GM19397 (cell line): ENCODE measurements at regions not wholly inside any gene's neighbourhood (a gene's known extent, or its start where the extent isn't known, plus 50 kb on each side); places are given as distances from the start of the nearest gene placed in this dataset.

Experiments used
- ATAC-seq: cut with Tn5 transposase; IDR thresholded peaks from one replicate; pipeline ENCODE4 v1.9.1; 2021; ENCODE audit warnings: mild to moderate bottlenecking, moderate library complexity; ENCODE audit not compliant: unreplicated experiment

DNA sequence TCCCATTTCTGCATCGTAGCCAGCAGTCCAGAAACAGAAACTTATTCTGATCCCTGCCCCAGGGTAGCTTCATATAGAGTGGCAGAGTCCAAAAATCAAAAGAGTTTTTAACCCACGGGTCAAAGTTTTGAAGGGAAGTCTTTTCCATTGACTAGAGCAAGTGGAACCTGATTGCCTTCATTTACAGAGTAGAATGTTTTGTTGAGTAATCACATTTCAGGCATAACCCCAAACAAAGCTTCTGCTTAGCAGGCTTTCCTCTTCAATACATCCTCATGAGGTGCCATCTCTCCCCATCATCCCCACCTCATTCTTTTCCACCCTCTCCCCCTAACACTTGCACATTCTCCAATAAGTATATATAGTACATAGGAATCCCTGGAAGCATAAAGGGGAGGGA, 516.0 kb upstream of the FBXO33 start:
- no peak for ATAC-seq

- ATAC-seq = no peak
Observed at GRCh38 chr14:39946807-39947206, 514.6 kb upstream of the FBXO33 start.

- no peak for ATAC-seq
Observed at GRCh38 chr14:39939023-39939422, 506.8 kb upstream of the FBXO33 start.

GRCh38 chr14:39912192-39913100, 480.2 kb upstream of the FBXO33 start:
- ATAC-seq = peak; percentile 80

- no peak for ATAC-seq
Observed at GRCh38 chr14:39897657-39898056, 465.4 kb upstream of the FBXO33 start.

DNA sequence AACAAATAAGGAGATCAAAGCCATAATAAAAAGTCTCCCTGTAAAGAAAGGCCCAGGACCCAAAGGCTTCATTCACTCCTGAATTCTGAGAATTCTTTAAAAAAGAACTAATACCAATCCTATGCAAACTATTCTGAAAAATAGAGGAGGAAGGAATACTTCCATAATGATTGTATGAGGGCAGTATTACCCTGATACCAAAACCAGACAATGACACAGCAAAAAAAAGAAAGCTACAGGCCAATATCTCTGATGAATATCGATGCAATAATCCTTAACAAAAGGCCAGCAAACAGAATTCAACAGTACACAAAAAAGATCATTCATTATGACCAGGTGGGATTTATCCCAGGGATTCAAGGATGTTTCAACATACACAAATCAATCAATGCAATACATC, 457.8 kb upstream of the FBXO33 start:
- ATAC-seq = no peak

- ATAC-seq = no peak
Observed at GRCh38 chr14:39884091-39884490, 451.9 kb upstream of the FBXO33 start.

DNA sequence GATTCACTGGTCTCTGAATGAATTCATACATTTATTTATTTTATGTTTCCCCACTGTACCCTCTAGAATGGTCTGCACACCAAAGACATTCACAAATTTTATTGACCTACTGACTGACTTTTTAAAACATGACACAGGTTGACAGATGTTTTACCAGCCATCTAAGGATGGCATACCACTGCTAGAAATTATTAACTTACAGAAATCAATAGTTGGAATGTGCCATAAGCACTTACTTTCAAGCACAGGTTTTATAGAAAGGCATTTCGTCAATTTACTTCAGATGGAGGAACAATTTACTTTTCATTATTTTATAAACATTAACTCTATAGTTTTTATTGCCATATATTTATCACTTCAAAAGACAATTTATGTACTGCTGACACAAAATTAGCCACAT, 448.7 kb upstream of the FBXO33 start:
- no peak for ATAC-seq

DNA sequence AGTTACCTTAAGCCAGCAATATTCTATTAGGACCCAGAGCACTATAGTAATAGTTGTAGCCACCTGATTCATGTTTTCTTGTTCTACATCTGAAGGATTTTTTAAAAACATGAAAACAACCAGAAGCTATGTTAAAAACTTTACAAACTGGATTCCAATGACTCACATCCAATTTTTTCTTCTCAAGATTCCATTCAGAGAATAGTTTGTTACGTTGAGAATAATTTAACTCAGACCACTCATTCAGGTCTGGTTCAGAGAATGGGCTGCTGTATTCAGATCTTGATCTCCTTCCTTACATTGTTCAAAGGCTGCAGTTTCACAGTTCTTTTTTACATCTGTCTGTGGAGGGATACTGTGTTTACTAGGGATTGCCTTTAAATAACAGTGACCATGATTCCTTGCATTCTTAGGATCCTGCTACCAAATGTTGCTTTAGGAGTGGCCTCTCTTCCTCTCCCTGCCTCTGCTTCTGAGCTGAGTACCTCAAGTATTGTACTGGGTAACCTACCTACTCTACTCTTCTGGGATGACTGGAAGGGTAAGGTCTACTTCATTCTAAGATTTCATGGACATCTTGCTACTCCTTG, 448.0 kb upstream of the FBXO33 start:
- no peak for ATAC-seq

DNA sequence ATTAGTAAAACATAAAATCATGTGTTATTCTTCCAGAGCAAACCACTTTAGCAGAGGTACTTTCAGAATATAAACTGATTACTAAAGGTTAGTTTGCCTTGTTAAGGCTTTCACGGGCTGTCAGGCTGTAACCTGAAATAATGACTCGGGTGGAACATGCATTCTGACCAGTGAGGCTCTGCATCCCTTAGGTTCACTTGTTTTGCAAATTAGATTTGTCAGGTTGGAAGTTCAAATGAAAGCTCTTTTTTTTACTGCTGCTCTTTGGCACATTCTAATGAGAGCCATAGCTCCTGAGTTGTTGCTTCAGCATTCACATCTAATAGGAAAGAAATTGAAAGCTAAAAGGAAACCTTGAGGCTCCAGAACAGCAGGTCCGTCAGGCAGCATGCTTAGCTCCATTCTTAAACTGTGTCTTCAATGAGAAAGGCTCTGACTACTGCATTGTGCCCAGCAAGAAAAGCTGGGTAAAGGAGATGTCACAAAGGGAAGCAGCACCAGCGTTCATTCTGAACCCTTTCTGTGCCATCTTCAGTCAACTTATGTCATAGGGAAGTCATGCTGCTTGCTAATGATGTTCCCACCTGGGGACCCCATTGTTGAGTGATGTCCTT, 445.5 kb upstream of the FBXO33 start:
- ATAC-seq = no peak

DNA sequence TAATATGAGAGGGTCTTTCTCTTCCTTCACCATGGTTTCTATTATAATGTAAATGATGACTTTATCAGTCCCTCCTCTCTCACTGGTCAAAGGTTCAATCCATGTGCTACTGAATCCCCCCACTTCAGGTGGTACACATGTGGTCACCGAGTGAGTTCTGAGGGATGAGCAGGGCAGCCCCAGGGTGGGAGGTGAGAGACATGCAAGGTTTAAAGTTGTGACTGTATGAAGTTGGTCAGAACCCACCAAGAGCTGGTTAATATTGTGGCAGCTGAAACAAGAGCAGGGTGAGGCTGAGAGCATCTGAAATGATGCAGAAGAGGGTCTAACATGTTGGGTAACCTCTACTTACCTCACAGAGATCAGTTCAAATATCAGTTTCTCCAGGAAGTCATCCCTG, 444.7 kb upstream of the FBXO33 start:
- no peak for ATAC-seq

DNA sequence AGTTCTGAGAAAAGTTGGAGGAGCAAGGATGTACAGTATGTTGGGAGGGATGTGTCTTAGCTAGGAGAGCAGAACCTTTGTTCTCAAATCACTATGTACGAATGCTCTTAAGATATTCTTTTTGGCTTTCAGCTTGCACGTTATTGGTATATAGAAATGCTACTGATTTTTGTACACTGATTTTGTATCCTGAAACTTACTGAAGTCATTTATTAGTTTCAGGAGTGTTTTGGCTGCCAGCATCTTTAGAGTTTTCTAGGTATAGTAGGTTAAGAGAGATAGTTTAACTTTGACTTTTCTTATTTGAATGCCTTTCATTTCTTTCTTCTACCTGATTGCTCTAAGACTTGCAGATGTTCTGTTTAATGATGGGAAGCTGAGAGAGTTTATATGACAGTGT, 442.8 kb upstream of the FBXO33 start:
- ATAC-seq = peak; percentile 37

- no peak for ATAC-seq
Observed at GRCh38 chr14:39873791-39874190, 441.6 kb upstream of the FBXO33 start.

- no peak for ATAC-seq
Observed at GRCh38 chr14:39868949-39869348, 436.7 kb upstream of the FBXO33 start.

GRCh38 chr14:39868251-39868650, 436.0 kb upstream of the FBXO33 start:
- no peak for ATAC-seq

GRCh38 chr14:39863441-39863840, 431.2 kb upstream of the FBXO33 start:
- ATAC-seq = no peak

DNA sequence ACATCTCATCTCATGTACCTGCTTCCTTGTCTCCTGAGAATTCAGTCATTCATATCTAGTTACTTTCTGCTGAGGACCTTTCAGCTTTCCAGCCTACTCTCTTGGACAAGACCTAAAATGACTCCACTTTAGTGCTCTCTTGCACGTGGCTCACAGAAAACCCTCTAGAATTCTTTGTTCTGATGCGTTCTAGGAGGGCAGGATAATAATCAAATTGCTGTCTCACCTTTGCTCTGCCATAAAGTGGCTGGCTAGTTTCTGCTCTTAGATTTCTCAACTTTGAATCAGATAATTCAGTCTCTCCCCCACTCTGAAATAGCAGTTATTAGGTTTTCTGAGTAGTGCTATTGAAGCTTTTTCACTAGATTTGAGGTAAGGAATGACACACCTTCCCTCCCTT, 429.5 kb upstream of the FBXO33 start:
- ATAC-seq = no peak

GRCh38 chr14:39861229-39861600, 429.0 kb upstream of the FBXO33 start:
- no peak for ATAC-seq

DNA sequence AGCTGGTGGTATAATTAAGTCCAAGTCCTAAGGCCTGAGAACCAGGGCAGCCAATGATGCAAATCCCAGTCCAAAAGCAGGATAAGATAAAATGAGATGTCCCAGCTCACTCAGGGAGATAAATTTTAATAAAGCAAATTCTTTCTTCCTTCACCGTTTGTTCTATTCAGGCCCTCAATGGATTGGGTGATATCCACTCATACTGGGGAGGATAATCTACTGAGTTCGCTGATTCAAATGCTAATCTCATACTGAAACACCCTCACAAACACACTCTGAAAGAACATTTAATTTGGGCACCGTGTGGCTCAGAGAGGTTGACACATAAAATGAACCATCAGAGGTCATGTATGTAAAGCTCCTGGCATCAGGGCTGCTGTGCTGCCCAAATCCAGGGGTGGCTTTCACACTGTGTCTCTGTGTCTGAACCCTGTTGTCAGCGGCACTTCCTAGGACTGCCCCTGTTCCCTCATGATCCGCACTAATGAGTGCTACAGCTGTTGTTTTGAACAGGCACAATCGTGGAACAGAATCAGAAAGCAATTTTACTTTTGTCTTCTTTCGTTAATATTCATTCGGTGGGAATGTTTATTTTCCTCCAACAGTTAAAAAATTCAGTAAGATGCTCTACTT, 428.5 kb upstream of the FBXO33 start:
- no peak for ATAC-seq

DNA sequence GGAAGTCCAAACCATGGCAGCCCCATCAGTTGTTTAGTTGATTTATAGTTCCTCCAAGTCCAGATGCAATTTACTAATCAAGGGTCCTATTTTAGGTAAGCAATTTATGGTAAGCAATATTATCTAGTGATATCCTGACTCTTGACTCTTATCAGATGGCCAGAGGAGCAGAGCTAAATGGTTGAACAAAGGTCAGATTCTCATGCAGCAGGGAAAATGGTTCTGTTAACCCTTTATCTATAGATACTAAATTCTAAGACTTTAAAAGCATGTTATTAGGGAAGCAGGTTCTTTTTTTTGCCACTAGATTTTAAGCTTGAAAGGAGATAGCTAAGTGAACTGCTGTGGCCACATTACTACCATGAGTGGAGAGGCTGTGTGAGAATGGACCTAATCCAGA, 427.1 kb upstream of the FBXO33 start:
- no peak for ATAC-seq

DNA sequence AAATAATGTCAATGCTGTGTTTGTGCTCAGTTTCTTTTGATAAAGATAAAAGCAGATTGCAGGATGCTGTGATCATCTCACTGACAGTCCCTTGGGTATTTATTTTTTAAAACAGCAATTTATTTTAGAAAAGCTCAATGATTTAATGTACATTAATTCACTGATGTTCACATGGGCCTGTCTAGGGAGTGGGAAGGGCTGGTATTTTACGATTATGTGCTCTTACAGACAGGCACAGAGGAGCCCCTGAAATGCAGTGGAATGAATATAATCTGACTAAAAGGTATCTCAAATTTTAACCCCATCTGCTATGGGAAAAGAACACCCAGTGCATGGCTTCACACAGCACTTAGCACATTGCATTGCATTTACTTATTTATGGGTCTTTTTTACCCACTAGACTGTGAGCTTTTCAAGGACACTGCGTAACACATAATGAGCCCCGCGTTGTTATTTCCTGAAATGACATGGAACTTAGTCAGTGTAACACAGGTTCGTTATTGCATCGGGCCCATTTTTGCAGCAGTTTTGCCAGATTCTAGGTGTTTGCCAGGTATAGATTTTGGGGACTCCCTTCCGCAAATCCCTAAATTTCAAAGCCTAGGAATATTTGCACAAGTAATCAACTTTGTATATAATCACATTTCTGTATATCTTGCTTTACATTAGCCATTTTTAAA, 425.3 kb upstream of the FBXO33 start:
- ATAC-seq = no peak
